ENCODE measurements at regions not wholly inside any gene's neighbourhood (a gene's known extent, or its start where the extent isn't known, plus 50 kb on each side); places are given as distances from the start of the nearest gene placed in this dataset.
"Not testable (repeated sequence)": the region's sequence is repeated elsewhere in the genome, so short reads cannot be mapped to it uniquely, and the experiment has no call there.

GRCh38 chr13:55029280-55029679 is 2000.7 kb downstream of the OLFM4 start:
- DNase-seq (ENCODE audit: low spot score), result no peak

GRCh38 chr13:55038230-55038629 is 2009.6 kb downstream of the OLFM4 start:
- DNase-seq (ENCODE audit: low spot score), result no peak

- DNase-seq (ENCODE audit: low spot score), result peak; percentile 52
These were observed 2025.4 kb downstream of the OLFM4 start for GRCh38 chr13:55053891-55054550.

- DNase-seq (ENCODE audit: low spot score), result not testable (repeated sequence)
These were observed 2027.1 kb downstream of the OLFM4 start for GRCh38 chr13:55055666-55056065.

- DNase-seq (ENCODE audit: low spot score), result no peak
These were observed 2034.0 kb downstream of the OLFM4 start for GRCh38 chr13:55062662-55063061.

GRCh38 chr13:55067946-55068345 is 2039.3 kb downstream of the OLFM4 start:
- no peak for DNase-seq (ENCODE audit: low spot score)

- DNase-seq (ENCODE audit: low spot score), result no peak
These were observed 2041.1 kb downstream of the OLFM4 start for GRCh38 chr13:55069746-55070145.

- DNase-seq (ENCODE audit: low spot score), result no peak
These were observed 2044.4 kb downstream of the OLFM4 start for GRCh38 chr13:55073000-55073399.

- no peak for DNase-seq (ENCODE audit: low spot score)
These were observed 2056.0 kb downstream of the OLFM4 start for GRCh38 chr13:55084630-55085029.

GRCh38 chr13:55087085-55087484 is 2053.6 kb upstream of the PRR20A start:
- DNase-seq (ENCODE audit: low spot score), result no peak

GRCh38 chr13:55090612-55091011 is 2050.1 kb upstream of the PRR20A start:
- DNase-seq (ENCODE audit: low spot score), result no peak

- DNase-seq (ENCODE audit: low spot score), result no peak
These were observed 2049.5 kb upstream of the PRR20A start for GRCh38 chr13:55091172-55091571.

- DNase-seq (ENCODE audit: low spot score), result no peak
These were observed 2034.2 kb upstream of the PRR20A start for GRCh38 chr13:55106509-55106908.

- DNase-seq (ENCODE audit: low spot score), result no peak
These were observed 2020.1 kb upstream of the PRR20A start for GRCh38 chr13:55120631-55121030.

GRCh38 chr13:55155046-55155445 is 1985.7 kb upstream of the PRR20A start:
- no peak for DNase-seq (ENCODE audit: low spot score)

GRCh38 chr13:55159765-55160164 is 1981.0 kb upstream of the PRR20A start:
- DNase-seq (ENCODE audit: low spot score), result no peak

- no peak for DNase-seq (ENCODE audit: low spot score)
These were observed 1979.9 kb upstream of the PRR20A start for GRCh38 chr13:55160867-55161266.

GRCh38 chr13:55178582-55178981 is 1962.1 kb upstream of the PRR20A start:
- DNase-seq (ENCODE audit: low spot score), result not testable (repeated sequence)

GRCh38 chr13:55190996-55191395 is 1949.7 kb upstream of the PRR20A start:
- no peak for DNase-seq (ENCODE audit: low spot score)

- DNase-seq (ENCODE audit: low spot score), result peak; percentile 3
These were observed 1941.6 kb upstream of the PRR20A start for GRCh38 chr13:55199134-55199533.

GRCh38 chr13:55214841-55215345 is 1925.8 kb upstream of the PRR20A start:
- no peak for DNase-seq (ENCODE audit: low spot score)

- DNase-seq (ENCODE audit: low spot score), result no peak
These were observed 1921.2 kb upstream of the PRR20A start for GRCh38 chr13:55219538-55219937.

- no peak for DNase-seq (ENCODE audit: low spot score)
These were observed 1910.7 kb upstream of the PRR20A start for GRCh38 chr13:55229906-55230569.

GRCh38 chr13:55230570-55230908 is 1910.2 kb upstream of the PRR20A start:
- no peak for DNase-seq (ENCODE audit: low spot score)
